Mammary epithelial cell (primary cell): ENCODE measurements at regions not wholly inside any gene's neighbourhood (a gene's known extent, or its start where the extent isn't known, plus 50 kb on each side); places are given as distances from the start of the nearest gene placed in this dataset.

Experiments used
- EZH2 ChIP-seq: IDR thresholded peaks from 2 replicates; pipeline ENCODE4 v1.6.1; 2012; ENCODE audit warnings: low read length, inconsistent platforms, borderline replicate concordance
- TF ChIP-seq, protein P1 (sequence below), 2 donors: IDR thresholded peaks in 1 of 2; conservative IDR thresholded peaks in 1 of 2; 2 replicates each; pipeline ENCODE4 v1.5.1; 2011 to 2012; ENCODE audit warnings: inconsistent platforms in 2 of 2, low read length in 2 of 2, mild to moderate bottlenecking in 2 of 2, control low read depth in 1 of 2, low read depth in 1 of 2; ENCODE audit not compliant: insufficient read depth in 1 of 2; ENCODE audit errors: extremely low read depth in 1 of 2

DNA sequence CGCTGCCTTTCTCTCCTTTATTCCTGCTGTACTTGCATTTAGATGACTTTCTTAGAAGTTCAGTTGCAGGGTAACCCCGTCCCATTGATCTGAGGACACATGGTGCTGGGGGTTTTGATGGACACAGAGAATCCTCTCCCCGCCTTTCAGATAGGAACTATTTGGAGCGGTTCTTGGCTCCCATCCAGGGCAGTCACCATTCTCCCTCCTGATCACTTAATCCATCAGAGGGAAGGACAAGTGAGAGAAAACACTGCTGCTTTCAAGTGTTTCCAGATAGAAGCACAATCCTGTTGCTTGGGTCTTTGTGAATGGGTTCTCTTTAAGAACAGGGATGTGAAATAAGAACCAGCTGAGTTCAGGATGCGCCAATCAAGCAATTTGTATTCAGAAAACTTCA lies 85.2 kb downstream of the IRX1 start:
- TF ChIP-seq, protein P1, sequence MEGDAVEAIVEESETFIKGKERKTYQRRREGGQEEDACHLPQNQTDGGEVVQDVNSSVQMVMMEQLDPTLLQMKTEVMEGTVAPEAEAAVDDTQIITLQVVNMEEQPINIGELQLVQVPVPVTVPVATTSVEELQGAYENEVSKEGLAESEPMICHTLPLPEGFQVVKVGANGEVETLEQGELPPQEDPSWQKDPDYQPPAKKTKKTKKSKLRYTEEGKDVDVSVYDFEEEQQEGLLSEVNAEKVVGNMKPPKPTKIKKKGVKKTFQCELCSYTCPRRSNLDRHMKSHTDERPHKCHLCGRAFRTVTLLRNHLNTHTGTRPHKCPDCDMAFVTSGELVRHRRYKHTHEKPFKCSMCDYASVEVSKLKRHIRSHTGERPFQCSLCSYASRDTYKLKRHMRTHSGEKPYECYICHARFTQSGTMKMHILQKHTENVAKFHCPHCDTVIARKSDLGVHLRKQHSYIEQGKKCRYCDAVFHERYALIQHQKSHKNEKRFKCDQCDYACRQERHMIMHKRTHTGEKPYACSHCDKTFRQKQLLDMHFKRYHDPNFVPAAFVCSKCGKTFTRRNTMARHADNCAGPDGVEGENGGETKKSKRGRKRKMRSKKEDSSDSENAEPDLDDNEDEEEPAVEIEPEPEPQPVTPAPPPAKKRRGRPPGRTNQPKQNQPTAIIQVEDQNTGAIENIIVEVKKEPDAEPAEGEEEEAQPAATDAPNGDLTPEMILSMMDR (conservative IDR thresholded peaks at IDR 0.05 in 1 of 2, IDR thresholded peaks at IDR 0.05 in 1 of 2; ENCODE audit: extremely low read depth in 1 of 2, insufficient read depth in 1 of 2, low read depth in 1 of 2, low read length in 2 of 2), result no peak
- TF ChIP-seq EZH2, result no peak
